Upper lobe of right lung (tissue), 1 donor: ENCODE measurements at regions not wholly inside any gene's neighbourhood (a gene's known extent, or its start where the extent isn't known, plus 50 kb on each side); places are given as distances from the start of the nearest gene placed in this dataset.
"Not testable (repeated sequence)": the region's sequence is repeated elsewhere in the genome, so short reads cannot be mapped to it uniquely, and the experiment has no call there.

Experiments
- ATAC-seq: fragments of 200-7000 bp; cut with Tn5 transposase; one replicate; pipeline ENCODE4 v1.9.1; 2020; ENCODE audit warnings: mild to moderate bottlenecking, moderate library complexity
- DNase-seq: peaks from one replicate; pipeline ENCODE4 v3.0.0-alpha.2; 2020
- H3K27ac ChIP-seq: fragments of 200-600 bp; one replicate; pipeline ENCODE4 v1.8.0; 2022
- H3K27me3 ChIP-seq: fragments of 200-600 bp; one replicate; pipeline ENCODE4 v1.8.0; 2022; ENCODE audit warnings: mild to moderate bottlenecking
- H3K36me3 ChIP-seq: fragments of 200-600 bp; one replicate; pipeline ENCODE4 v1.8.0; 2022
- H3K4me1 ChIP-seq: fragments of 200-600 bp; one replicate; pipeline ENCODE4 v1.8.0; 2022
- H3K4me3 ChIP-seq: fragments of 200-600 bp; one replicate; pipeline ENCODE4 v1.8.0; 2022; ENCODE audit warnings: mild to moderate bottlenecking
- H3K9me3 ChIP-seq: fragments of 200-600 bp; one replicate; pipeline ENCODE4 v1.8.0; 2022
- CTCF ChIP-seq: fragments of 200-600 bp; IDR thresholded peaks from one replicate; pipeline ENCODE4 v1.8.0; 2022; ENCODE audit warnings: antibody characterized with exemption
- intact Hi-C: fragments of 100-400 bp; cut with DNase I; formaldehyde crosslinking; loops from one replicate; pipeline ENCODE4 v1.11.0; 2022
- donor health status: DM: no; HTN: yes; CAD: no; lungs with severe emphysema.

DNA sequence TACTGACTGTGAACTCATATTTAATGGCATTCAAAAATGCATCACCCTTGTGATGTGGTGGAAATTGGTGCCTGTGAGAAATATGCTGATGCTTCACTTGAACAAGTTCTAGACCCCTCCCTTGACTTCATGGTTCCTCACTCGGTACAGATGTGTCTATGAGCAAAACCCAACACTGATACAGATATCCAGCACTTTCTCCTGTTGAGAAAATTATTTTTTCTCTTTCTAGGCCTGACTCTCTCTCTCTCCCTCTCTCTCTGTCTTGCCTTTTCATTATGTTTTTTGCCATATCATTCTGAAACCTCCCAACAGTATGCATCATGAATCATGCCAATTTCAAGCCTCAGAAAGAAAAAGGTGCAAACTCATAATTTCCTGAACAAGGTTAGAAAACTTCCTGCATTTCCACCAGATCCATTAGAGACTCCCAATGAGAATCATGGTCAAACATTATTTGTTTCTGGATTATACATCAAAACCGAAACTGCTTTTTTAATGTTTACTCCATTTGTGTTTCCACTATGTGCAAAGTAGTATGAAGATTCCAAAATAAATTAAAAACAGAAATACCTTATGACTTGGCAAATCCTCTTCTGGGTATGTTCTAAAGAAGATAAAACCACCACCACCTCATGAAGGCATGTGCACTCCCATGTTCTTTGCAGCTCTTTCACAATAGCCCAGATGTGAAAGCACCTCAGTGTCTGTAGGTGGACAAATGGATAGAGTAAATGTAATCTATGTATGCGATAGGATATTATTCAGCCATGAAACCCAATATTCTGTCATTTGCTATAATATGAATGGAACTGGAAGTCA lies 543.6 kb downstream of the TMEM121 start:
- H3K4me3 ChIP-seq = no peak overlapping the region
- DNase-seq (no peak), ATAC-seq (no peak)
- H3K27ac ChIP-seq = no peak overlapping the region
- H3K27me3 ChIP-seq = no peaks in the 10 kb centered on the region
- H3K9me3 ChIP-seq = no peaks in the 10 kb centered on the region
- no peaks in the 10 kb centered on the region for H3K36me3 ChIP-seq
- no peak for TF ChIP-seq CTCF
- H3K4me1 ChIP-seq = no peaks in the 10 kb centered on the region
- intact Hi-C loops = no loop called here

DNA sequence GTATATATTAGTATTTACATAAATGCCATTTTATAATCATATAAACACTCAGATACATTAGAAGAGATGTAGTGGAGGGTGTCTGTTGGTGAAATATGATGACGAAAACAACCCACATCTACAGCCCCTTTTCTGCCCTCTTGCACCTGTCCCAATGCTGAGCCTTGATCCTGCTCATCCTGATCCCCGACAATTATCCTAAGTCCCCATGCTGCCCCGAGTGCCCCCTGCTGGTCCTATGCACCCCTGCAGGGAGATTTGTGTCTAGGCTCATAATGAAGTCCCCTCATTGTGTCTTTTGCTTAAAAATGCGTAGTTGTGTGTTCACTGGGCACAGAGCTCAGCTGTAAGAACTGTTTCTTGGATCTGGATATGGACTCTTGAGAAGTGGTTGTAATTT lies 554.5 kb downstream of the TMEM121 start:
- Histone ChIP-seq H3K27ac (no peak overlapping the region), H3K9me3 (no peaks in the 10 kb centered on the region), H3K36me3 (no peaks in the 10 kb centered on the region), H3K4me1 (no peaks in the 10 kb centered on the region), H3K4me3 (no peak overlapping the region), H3K27me3 (no peaks in the 10 kb centered on the region)
- DNase-seq (no peak), ATAC-seq (no peak)
- no peak for TF ChIP-seq CTCF
- intact Hi-C loops = no loop called here

DNA sequence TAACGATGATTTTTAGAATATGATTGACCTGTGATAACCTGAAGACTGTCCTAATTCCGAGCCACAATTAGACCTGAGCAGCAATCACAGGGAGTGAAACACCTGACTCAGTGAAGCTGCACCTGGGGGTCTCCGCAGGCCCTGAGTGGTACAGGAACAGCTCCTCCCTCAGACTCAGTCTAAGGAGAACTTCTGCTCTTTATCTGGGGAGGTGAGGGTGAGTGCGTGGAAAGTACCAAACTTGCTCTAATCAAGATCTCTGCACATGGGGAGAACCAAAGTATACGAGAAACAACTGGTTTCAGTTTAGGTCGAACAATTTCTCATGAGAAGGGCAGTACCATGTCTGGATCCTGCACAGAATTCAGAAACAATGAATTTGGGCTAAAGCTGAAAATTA lies 555.3 kb downstream of the TMEM121 start:
- DNase-seq, H3K4me1 ChIP-seq, H3K27me3 ChIP-seq, H3K36me3 ChIP-seq, H3K9me3 ChIP-seq, H3K4me3 ChIP-seq, H3K27ac ChIP-seq, intact Hi-C loops, ATAC-seq: not testable (repeated sequence)

DNA sequence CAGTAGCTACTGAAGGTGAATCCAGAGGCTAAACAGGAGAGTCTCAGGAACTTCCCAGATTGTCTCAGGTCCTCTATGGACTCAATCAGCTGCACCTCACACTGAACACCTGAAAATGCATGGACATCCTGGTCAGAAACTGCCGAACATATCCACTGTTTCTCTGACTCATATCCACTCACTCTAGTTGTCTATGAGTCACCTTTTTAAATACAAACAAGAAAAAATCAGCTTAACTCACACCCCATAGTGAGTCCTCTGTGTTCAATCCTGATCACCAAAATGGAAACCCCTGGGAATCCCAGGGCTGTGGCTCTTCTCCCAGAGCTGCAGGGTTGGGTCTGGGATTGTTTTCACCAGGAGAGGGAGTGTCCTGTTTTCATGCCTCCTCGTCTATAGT lies 556.7 kb downstream of the TMEM121 start:
- Histone ChIP-seq H3K27ac (no peak overlapping the region), H3K36me3 (no peaks in the 10 kb centered on the region), H3K4me1 (no peaks in the 10 kb centered on the region), H3K9me3 (no peaks in the 10 kb centered on the region), H3K27me3 (no peaks in the 10 kb centered on the region), H3K4me3 (no peak overlapping the region)
- intact Hi-C loops = no loop called here
- no peak for DNase-seq
- no peak for ATAC-seq
- TF ChIP-seq CTCF = no peak

DNA sequence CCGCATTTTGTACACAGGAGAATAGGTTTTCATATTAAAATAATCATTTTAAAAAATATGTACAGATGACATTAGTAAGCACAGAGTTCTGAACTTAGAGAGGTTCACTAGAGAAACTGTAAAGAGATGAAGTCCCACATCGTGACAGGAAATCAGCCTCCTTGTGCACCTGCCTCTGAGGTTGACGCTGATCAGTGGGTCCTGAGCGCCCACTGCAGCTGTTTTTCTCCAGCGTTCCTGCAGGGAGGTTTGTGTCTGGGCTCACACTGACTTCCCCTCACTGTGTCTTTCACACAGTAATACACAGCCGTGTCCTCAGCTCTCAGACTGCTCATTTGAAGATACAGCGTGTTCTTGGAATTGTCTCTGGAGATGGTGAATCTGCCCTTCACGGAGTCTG lies 561.5 kb downstream of the TMEM121 start:
- H3K4me3 ChIP-seq = no peak overlapping the region
- intact Hi-C loops = no loop called here
- no peak for DNase-seq
- H3K27ac ChIP-seq = no peak overlapping the region
- TF ChIP-seq CTCF = no peak
- ATAC-seq = no peak
- no peaks in the 10 kb centered on the region for H3K36me3 ChIP-seq
- no peaks in the 10 kb centered on the region for H3K27me3 ChIP-seq
- H3K9me3 ChIP-seq = no peaks in the 10 kb centered on the region
- no peaks in the 10 kb centered on the region for H3K4me1 ChIP-seq

GRCh38 chr14:106088860-106089259 lies 562.5 kb downstream of the TMEM121 start:
- H3K4me1 ChIP-seq, H3K9me3 ChIP-seq, intact Hi-C loops, DNase-seq, H3K27ac ChIP-seq, ATAC-seq, H3K4me3 ChIP-seq, H3K36me3 ChIP-seq, H3K27me3 ChIP-seq: not testable (repeated sequence)
